AG08395 (cell line): ENCODE measurements at regions not wholly inside any gene's neighbourhood (a gene's known extent, or its start where the extent isn't known, plus 50 kb on each side); places are given as distances from the start of the nearest gene placed in this dataset.

Experiments
- DNase-seq: peaks from one replicate; pipeline ENCODE4 v3.0.0; 2012; ENCODE audit warnings: mixed read lengths, low spot score

GRCh38 chr6:19410481-19410880 is 426.7 kb upstream of the ID4 start:
- no peak for DNase-seq

GRCh38 chr6:19413323-19413722 is 423.8 kb upstream of the ID4 start:
- DNase-seq = peak; percentile 48

DNA sequence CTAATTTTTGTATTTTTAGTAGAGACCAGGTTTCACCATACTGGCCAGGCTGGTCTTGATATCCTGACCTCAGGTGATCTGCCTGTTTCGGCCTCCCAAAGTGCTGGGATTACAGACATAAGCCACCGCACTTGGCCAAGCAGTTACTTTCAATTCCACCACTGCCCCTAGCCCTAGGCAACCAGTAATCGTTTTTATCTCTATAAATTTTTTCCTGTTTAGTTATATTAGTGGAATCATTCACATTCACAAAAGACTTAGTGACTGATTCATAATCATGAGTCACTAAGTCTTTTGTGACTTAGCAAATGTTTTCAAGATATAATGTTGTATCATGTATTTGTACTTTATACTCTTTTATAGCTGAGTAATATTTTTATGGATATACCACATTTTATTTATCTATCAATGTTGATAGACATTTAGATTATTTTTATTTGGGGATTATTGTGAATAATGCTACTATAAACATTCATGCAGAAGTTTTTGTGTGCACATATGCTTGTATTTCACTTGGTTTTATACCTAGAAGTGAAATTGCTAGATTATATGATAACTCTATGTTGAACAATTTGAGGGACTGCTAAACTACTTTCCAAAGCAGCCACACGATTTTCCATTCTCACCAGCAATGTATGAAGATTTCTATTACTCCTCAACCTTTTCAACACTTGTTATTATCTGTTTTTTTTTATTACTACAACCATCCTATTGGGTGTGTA is 421.4 kb upstream of the ID4 start:
- peak; percentile 51 for DNase-seq

- DNase-seq = no peak
Observed at GRCh38 chr6:19416811-19417210, 420.4 kb upstream of the ID4 start.

- no peak for DNase-seq
Observed at GRCh38 chr6:19417713-19418112, 419.5 kb upstream of the ID4 start.

DNA sequence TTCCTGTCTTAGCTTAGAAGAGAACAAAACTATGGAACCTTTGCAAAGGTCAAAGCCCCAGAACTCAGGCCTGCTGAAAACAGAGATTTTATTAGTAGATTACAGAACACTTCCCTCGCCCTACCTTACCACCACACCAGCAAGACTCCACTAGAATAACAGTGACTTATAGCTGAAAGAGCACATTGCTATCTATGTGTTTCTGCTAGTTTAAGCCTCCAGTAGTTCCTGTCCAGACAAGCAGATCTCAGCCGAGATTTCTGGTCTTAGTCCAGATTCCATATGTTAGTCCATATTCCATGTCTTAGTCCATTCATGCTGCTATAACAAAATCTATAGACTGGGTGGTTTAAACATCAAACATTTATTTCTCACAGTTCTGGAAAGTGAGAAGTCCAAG is 412.3 kb upstream of the ID4 start:
- DNase-seq = no peak

DNA sequence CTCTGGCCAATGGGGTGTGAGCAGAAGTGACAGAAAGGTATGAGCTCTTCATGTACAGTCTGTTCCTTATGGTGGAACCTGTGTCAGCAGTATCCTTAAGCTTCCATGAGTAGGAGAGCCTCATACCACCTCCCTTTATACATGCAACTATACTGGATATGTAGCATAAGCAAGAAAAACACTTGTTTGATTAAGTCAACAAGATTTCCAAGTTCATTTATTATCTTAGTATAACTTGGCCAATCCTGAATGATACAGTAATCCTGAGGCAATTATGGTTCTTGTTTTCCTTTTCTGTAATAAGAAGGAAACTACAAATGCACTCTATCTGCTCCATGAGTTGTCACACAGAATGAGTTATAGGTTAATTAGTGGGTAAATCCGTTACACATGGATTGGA is 409.6 kb upstream of the ID4 start:
- no peak for DNase-seq

GRCh38 chr6:19432966-19433498 is 404.1 kb upstream of the ID4 start:
- no peak for DNase-seq

DNA sequence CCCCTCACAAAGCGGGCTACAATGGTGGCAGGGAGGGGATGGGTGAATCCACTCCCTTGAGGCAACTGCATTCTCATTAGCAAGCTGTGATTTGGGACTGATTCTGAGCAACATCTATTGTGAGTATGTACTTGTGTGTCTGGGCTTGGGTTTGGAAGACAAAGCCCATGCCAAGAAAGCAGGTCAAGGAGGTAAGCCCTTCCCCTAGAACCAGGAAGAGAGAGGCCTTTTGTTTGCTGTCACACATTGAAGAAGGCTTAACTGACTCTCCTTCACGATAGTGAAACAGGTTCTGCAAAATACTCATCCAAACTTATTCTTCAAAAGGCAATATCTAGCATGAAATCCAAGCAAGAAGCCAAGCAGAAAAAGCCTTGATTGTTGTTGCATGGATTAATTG is 403.1 kb upstream of the ID4 start:
- no peak for DNase-seq

- no peak for DNase-seq
Observed at GRCh38 chr6:19435755-19436154, 401.4 kb upstream of the ID4 start.

DNA sequence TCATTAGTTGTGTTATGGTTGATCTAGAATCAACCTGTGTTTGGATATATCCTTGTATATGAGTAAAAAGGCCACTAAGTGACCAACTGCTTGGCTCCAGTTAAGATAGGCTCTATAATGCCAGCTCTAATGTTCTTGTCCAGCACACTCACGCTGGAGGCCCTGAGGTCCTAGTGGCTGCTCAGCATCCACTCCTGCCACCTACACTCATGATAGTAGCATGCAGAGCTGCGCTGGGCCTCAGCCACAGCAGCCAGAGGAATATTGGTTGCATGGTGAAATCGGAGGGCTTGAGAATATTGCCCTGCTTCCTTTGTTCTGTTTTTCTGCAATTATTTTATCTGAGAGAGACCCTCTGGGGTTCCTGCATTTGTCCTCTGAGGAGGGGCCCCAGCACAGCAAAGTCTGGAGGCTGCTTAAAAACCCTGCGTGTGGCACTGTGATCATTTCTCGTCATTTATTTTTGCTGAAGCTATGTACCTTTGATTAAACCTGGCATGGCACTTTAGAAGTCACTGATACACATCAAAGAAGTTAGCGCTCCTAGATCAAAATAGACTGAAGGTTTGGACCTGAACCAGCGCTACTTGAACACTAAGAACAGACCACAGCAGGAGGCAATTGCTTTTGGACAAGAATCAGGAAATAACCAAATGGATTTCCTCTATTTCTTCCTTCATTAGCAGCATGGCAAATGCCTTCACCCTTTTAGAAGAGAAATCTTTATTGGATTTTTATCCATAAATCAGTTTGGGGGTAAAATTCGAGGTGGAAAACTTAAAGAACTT is 398.4 kb upstream of the ID4 start:
- DNase-seq = no peak

- no peak for DNase-seq
Observed at GRCh38 chr6:19440531-19440930, 396.6 kb upstream of the ID4 start.

GRCh38 chr6:19443411-19443810 is 393.8 kb upstream of the ID4 start:
- DNase-seq = no peak

DNA sequence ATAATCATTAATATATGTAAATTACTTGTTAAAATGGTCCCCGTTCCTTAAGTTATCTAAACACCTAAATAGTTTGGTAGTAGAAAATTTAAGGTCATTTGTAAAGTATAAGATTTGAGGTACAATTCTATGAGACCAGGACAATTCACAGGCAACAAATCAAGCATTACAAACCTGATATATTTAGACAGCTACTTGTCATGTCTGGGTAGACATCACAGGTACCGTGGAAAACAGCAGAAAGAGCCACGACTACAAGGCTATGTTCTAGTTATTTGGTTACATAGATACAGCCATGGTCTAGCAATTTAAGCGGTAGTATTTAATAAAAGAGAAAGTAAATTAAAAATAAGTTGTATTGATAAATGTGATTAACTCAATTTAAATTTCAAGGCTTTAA is 393.1 kb upstream of the ID4 start:
- no peak for DNase-seq

- DNase-seq = no peak
Observed at GRCh38 chr6:19444481-19444880, 392.7 kb upstream of the ID4 start.

DNA sequence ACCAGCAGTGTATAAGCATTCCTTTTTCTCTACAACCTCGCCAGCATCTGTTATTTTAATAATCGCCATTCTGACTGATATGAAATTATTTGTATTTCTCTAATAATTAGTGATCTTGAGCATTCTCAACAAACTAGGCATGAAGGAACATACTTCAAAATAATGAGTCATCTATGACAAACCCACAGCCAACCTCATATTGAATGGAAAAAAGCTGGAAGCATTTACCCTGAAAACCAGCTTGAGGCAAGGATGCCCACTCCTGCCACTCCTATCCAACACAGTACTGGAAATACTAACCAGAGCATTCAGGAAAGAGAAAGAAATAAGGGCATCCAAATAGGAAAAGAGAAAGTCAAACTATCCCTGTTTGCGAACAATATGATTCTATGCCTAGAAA is 390.6 kb upstream of the ID4 start:
- no peak for DNase-seq

- no peak for DNase-seq
Observed at GRCh38 chr6:19450651-19451050, 386.5 kb upstream of the ID4 start.

GRCh38 chr6:19452495-19452894 is 384.7 kb upstream of the ID4 start:
- no peak for DNase-seq

DNA sequence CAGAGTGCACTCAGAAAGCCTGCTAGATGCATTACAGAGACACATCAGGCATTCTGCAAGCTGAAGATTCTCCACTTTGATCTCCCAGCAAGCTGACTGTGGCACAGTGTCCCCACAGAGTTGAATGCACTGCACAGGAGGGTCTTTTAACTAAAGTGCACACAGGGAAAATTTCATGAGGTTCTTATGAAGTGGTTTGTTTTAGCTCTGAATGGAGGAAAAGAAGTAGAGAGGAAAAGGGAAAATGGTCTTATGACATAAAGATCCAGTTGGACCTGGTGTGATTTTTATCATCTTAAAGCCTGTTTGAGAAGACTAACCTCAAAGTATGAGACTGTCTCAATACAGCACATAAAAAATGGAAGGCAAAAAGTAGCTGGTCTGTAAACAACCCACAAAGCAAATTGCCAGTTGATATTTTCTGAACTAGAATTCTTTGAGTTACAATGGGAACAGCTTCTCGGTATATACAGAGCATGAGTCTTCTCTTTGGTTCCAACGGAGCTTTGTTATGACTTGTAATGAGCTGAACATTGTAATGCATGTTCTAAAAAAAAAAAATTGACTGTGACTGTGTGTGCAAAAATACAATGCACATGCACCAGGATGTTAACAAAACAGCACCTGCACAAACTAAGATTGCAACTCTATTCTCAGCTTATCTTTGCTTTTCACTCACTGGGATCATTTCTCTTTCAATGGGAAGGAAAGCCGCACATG is 383.0 kb upstream of the ID4 start:
- DNase-seq = no peak

GRCh38 chr6:19454721-19455392 is 382.3 kb upstream of the ID4 start:
- DNase-seq = no peak

DNA sequence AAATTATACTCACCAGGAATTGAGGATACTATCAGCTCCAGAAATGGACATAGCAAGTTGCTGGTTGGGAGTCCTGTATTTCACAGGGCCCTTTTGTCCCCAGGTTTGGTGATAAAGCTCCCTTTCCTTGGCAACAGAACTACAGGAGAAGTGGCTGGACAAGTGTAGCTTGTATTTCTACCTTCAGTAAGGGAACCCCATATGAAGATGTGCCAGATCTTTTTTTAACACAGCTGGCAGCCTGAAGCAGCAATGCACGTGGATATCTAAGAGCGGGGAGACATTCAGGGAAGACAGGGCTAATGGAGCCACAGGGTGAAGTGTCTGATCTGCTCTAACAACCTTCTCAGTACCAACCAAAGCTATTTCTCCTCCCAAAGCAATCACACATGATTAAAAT is 373.9 kb upstream of the ID4 start:
- DNase-seq = no peak

- DNase-seq = no peak
Observed at GRCh38 chr6:19463925-19464324, 373.2 kb upstream of the ID4 start.
